Skeletal muscle satellite cell (primary cell): ENCODE measurements at regions not wholly inside any gene's neighbourhood (a gene's known extent, or its start where the extent isn't known, plus 50 kb on each side); places are given as distances from the start of the nearest gene placed in this dataset.

Source experiments
- H3K27me3 ChIP-seq: 2 replicates; pipeline ENCODE4 v1.7.0; 2013; ENCODE audit warnings: low read length; ENCODE audit not compliant: control insufficient read depth, insufficient read depth
- H3K36me3 ChIP-seq: 2 replicates; pipeline ENCODE4 v1.7.0; 2013; ENCODE audit warnings: mild to moderate bottlenecking, control low read depth, low read length; ENCODE audit not compliant: insufficient read depth
- H3K4me1 ChIP-seq: 2 replicates; pipeline ENCODE4 v1.7.0; 2013; ENCODE audit warnings: low read length; ENCODE audit not compliant: control insufficient read depth, insufficient read depth
- H3K4me2 ChIP-seq: 2 replicates; pipeline ENCODE4 v1.7.0; 2013; ENCODE audit warnings: mild to moderate bottlenecking, low read length
- H3K4me3 ChIP-seq: 2 replicates; pipeline ENCODE4 v1.7.0; 2013; ENCODE audit warnings: low read length
- H3K9ac ChIP-seq: 2 replicates; pipeline ENCODE4 v1.7.0; 2013; ENCODE audit warnings: mild to moderate bottlenecking, low read depth, low read length, moderate library complexity
- H3K9me3 ChIP-seq: replicated peaks from 2 replicates; pipeline ENCODE4 v1.7.0; 2013; ENCODE audit warnings: mild to moderate bottlenecking, control low read depth, low read length

DNA sequence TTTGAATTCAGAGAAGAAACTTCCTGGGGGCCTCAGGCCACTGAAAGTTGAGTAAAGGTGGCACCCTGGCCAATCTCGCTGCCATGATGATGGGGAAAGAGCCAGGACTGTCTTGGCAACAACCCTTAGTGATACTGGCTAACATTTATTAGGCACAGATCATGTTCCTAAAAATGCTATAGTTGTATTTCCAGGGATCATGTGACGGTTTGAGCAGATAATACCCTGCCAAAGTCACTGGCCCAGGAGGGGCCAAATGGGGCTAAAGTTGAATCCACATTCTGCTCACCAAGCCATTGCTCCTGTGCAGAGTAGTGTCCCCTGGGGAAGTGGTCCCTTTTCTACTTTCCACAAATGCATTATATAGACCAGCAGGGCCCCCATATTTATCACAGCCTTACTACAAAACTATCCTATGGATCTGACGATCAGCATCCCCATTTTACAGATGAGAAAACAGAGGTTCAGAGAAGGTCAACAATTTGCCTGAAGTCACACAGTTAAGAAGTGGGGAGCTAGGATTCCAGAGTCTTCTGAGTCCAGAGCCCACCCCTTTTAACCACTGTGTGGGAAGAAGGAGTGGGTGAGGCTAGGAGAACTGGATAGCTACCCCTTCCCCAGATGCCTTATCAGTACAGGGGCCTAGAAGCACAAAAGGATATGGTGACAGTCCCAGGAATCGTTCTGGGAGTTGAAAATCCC lies 300.0 kb upstream of the IRX3 start:
- Histone ChIP-seq H3K4me2 (no peak overlapping the region), H3K36me3 (no peaks in the 10 kb centered on the region), H3K9me3 (no peaks in the 10 kb centered on the region), H3K27me3 (no peaks in the 10 kb centered on the region), H3K4me3 (no peak overlapping the region), H3K9ac (no peak overlapping the region), H3K4me1 (no peaks in the 10 kb centered on the region)

DNA sequence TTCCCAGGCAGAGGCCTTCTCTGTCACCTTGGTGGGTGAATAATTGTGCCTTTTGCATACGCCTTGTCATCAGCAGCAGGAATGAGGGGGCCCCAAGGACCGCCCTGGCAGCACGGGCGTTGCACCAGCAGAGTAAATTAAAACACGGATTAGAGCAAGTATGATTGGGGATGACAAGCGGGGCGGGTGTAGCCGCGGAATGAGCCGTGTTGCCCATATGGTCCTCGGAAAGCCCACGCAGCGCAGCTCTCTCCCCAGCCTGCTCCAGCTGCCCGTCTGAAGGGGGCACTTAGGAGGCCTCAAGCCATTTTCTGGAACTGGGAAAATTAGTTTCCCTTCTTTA lies 299.4 kb upstream of the IRX3 start:
- no peak overlapping the region for H3K4me2 ChIP-seq
- no peaks in the 10 kb centered on the region for H3K27me3 ChIP-seq
- H3K9ac ChIP-seq, result no peak overlapping the region
- H3K9me3 ChIP-seq, result no peaks in the 10 kb centered on the region
- H3K4me1 ChIP-seq, result no peaks in the 10 kb centered on the region
- no peaks in the 10 kb centered on the region for H3K36me3 ChIP-seq
- H3K4me3 ChIP-seq, result no peak overlapping the region

DNA sequence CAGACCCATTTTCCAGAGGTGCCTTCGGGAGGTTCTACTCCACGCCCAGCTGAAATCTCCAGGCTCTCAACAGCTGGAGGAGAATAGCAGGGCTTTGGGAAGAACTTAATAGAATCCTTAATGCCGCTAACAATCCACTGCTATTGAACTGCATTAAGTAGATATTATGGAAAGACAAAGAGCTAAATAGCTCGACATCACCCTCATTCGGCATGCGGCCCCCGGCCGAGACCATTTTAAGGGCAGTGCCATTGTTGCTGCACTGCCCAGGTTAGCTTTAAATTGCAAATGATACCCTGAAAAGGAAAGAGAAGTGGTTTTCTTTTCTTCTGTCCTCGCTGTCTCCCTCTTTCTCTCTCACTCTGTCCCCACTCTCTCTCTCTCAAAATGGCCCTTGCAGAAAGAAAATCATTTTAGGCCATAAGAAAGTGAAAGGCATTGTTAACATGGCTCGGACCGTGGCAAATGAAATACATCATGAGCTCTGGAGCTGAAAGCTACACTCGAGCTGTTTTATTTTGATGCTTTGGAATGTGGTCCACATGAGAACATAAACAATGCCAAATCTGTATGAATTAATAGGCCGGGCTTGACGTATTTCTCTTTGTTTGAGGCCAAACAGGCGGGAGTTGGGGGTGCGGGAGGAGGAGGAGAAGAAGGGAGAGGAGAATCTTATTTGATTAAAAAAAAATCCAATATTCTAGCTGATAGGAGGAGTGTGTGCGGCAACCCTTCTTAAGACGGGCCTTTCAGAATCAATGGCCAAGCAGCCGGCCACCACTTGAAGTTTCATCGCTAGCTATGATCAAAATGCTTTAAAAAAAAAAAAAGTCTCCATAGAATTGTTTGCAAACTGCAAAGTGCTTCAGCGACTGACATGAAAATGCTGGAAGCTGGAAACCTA lies 298.8 kb upstream of the IRX3 start:
- no peaks in the 10 kb centered on the region for H3K27me3 ChIP-seq
- H3K4me3 ChIP-seq, result no peak overlapping the region
- H3K36me3 ChIP-seq, result no peaks in the 10 kb centered on the region
- no peak overlapping the region for H3K9ac ChIP-seq
- no peaks in the 10 kb centered on the region for H3K9me3 ChIP-seq
- no peak overlapping the region for H3K4me2 ChIP-seq
- no peaks in the 10 kb centered on the region for H3K4me1 ChIP-seq

DNA sequence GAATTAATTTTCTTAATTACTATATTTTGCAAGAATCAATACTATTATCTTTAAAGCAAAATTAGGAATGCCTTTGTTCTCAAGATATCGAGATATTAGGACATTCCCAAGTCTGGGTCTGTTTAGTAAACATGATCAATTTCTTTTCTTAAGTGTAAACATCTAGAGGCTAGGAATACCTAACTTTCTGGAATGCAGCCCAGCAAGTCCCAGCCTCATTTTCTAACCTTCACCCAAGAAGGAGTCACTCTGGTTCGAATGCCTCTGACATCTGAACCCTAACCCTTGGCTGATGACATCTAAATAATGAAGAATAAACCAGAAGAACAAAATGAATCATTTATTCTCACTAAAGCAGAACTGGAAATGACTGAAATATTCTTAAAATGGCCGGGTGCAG lies 297.5 kb upstream of the IRX3 start:
- no peaks in the 10 kb centered on the region for H3K36me3 ChIP-seq
- no peak overlapping the region for H3K4me3 ChIP-seq
- H3K27me3 ChIP-seq, result no peaks in the 10 kb centered on the region

DNA sequence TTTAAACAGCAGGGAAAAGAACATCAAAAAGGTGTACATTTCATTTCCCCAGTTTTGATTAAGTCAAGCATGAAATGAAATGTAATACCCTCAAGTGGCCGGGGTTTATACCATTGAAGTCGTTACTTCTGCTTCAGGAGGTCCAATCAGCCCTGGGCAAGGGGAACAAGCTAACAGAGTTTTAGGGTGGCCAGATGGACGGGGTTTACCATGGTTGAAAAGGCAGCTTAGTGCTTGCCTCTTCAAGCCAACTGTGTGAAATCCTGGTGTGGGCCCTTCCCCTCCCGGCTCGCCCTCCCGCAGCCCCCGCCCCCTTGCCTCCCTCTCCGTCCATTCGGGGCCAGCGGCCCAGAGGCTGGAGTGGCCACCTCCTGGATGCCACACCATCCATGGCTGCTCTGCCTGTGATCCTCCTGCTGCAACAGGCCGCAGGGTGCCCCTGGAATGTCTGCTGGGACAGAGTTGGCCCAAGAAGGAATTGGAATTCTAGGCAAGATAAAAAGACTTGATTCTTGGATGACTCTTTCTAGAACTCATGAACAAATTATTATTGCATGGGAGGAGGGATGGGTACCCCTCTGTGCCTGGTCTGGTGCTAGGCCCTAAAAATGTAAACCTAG lies 296.2 kb upstream of the IRX3 start:
- H3K9ac ChIP-seq, result no peak overlapping the region
- no peaks in the 10 kb centered on the region for H3K27me3 ChIP-seq
- no peaks in the 10 kb centered on the region for H3K36me3 ChIP-seq
- no peaks in the 10 kb centered on the region for H3K9me3 ChIP-seq
- H3K4me2 ChIP-seq, result no peak overlapping the region
- no peaks in the 10 kb centered on the region for H3K4me1 ChIP-seq
- H3K4me3 ChIP-seq, result no peak overlapping the region

More for the DNA sequence above, 297.5 kb upstream of the IRX3 start:
- Histone ChIP-seq H3K4me1 (no peaks in the 10 kb centered on the region), H3K4me2 (no peak overlapping the region), H3K9me3 (no peaks in the 10 kb centered on the region), H3K9ac (no peak overlapping the region)

DNA sequence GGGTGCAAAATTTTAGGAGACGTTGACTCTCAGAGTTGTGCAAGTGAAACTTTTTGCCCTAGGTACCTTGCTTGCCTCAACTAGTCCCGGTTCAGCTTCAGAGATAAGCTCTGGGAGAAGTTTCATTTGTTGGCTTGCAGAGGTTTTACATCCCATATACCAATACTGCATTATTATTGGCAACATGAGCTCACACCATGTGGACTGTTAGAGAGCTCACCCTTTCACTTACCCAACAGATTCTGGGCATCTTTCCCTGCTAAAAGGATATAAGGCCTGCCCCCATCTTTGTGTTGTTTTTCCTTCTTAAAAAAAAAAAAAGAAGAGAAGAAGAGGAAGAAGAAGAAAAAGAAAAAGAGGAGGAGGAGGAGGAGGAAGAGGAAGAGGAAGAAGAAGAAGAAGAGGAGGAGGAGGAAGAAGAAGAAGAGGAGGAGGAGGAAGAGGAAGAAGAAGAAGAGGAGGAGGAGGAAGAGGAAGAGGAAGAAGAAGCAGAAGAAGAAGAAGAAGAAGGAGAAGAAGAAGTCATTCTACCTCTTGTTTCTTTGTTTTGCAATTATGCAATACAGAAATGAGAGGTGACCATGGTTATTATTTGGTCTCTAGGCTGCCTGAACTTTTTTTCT lies 292.6 kb upstream of the IRX3 start:
- Histone ChIP-seq H3K4me3 (no peak overlapping the region), H3K9ac (no peak overlapping the region), H3K27me3 (no peaks in the 10 kb centered on the region), H3K36me3 (no peaks in the 10 kb centered on the region), H3K9me3 (no peaks in the 10 kb centered on the region), H3K4me2 (no peak overlapping the region), H3K4me1 (no peaks in the 10 kb centered on the region)

DNA sequence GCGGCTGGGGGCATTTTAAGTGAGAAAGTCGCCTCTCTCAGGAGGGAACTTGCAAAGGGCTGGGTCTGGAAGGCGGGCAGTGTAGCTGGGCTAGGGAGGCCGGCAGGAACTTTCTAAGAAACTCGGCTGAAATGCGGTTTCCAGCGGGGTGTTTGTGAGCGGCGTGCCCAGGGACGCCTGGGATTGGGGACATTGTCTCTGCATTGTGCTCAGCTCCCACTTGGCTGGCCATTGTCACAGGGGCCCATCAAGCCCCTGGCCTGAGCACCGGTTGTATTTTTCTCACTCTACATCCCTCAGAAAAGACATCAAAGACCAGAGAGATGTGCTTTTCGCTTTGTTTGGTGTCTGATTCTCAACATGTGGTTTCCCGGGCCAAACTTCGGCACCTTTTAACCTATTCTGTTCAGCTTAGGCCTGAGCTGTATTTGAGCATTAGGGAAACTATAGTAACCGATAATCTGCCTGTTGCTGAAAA lies 291.1 kb upstream of the IRX3 start:
- Histone ChIP-seq H3K9me3 (no peaks in the 10 kb centered on the region), H3K9ac (no peak overlapping the region), H3K27me3 (no peaks in the 10 kb centered on the region), H3K4me1 (no peaks in the 10 kb centered on the region), H3K36me3 (no peaks in the 10 kb centered on the region), H3K4me3 (no peak overlapping the region), H3K4me2 (no peak overlapping the region)

DNA sequence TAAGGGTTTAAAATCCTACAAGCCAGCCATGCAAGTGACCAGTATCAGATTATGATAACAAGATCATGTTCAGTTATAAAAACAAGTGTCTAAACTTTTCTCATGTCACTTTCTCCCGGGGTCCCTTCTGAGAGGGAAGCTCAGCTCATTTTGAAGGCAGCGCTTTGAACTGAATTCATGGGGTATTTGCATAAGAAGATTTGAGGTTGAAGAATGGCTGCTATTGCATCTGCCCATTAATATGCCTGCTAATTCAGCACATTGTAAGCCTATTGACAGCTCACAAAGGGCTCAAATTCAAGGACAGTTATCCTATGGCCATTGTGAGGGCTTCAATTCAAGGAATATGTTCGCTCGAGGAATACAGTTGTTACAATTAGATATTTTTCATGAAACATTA lies 290.2 kb upstream of the IRX3 start:
- Histone ChIP-seq H3K9ac (no peak overlapping the region), H3K36me3 (no peaks in the 10 kb centered on the region), H3K4me2 (no peak overlapping the region), H3K4me1 (no peaks in the 10 kb centered on the region), H3K27me3 (no peaks in the 10 kb centered on the region), H3K4me3 (no peak overlapping the region), H3K9me3 (no peaks in the 10 kb centered on the region)

DNA sequence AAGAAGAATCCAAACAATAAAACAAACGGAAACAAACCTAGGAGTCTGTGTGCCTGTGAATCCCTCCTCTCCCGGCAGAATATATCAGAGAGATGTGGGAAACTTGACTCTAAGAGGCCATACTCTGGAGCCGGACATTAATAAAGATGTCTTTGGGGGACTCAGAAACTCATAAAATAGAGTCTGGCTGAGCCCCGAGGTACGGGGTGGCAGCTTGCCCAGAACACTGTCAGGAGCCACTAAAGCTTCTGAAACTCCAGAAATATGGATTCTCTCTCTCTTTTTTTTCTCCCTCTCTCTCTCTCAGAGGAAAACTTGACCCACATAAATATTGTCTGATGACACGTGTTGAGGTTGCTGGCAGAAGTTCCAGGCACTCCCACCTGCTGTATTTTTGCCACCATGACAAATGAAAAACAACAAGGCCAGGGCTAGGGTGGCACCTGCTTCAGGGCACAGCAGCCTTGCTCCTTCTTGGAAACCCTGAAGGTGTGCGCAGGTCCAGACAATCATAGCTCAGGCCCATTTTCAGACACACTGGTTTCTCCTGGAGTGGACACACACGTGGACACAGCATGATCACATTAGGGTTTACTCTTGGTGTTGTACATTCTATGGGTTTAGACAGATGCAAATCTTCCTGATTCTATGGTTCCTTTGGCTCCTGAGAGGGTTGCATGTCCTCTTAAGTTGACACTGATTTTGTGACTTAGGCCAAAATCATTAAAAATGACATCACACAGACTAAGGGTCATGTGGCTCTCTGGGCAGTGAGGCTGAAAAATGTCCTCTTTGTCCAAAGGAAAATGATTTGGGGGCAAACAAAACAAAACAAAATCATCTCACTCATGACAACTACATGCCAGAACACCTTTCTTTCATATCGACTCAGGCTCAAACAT lies 282.6 kb upstream of the IRX3 start:
- no peak overlapping the region for H3K4me3 ChIP-seq
- no peaks in the 10 kb centered on the region for H3K9me3 ChIP-seq

DNA sequence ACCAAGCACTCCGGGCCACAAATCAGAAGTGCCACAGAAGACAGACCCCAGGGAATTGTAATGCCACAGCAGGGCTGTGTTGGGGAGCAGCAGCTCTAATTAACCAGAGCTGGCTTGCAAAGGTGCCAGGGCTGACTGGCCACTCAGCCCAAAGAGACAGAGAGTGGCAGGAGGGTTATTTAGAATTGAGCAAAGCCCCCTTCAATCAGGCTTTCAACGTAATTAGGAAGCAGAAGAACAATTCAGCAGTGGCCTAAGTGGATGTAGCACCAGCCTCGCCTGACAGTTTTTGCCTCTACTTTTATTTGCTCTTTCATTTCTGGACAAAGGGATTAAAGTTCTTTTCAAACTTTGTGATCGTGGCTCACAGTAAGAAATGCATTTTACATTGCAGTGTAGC lies 278.3 kb upstream of the IRX3 start:
- H3K4me1 ChIP-seq, result no peaks in the 10 kb centered on the region
- H3K27me3 ChIP-seq, result peaks cover 3% of the 10 kb centered on the region
- no peaks in the 10 kb centered on the region for H3K9me3 ChIP-seq
- H3K4me2 ChIP-seq, result no peak overlapping the region
- H3K4me3 ChIP-seq, result no peak overlapping the region
- H3K9ac ChIP-seq, result no peak overlapping the region
- no peaks in the 10 kb centered on the region for H3K36me3 ChIP-seq

More for the DNA sequence above, 282.6 kb upstream of the IRX3 start:
- Histone ChIP-seq H3K4me2 (no peak overlapping the region), H3K9ac (no peak overlapping the region), H3K4me1 (no peaks in the 10 kb centered on the region), H3K27me3 (peaks cover 4% of the 10 kb centered on the region), H3K36me3 (no peaks in the 10 kb centered on the region)
